Activated T-cell treated with anti-CD3 and anti-CD28 coated beads, Interleukin-2, amount 50 U/mL, for 72 hours (primary cell): ENCODE measurements at regions not wholly inside any gene's neighbourhood (a gene's known extent, or its start where the extent isn't known, plus 50 kb on each side); places are given as distances from the start of the nearest gene placed in this dataset.
"Not testable (repeated sequence)": the region's sequence is repeated elsewhere in the genome, so short reads cannot be mapped to it uniquely, and the experiment has no call there.

Experiments used
- ATAC-seq, 2 donors: fragments of 150-1000 bp; cut with Tn5 transposase; replicated peaks in 1 of 2; 2 replicates each; pipeline ENCODE4 v1.10.0; 2021; ENCODE audit warnings: moderate library complexity in 2 of 2, mild to moderate bottlenecking in 1 of 2
- DNase-seq, 2 donors: peaks; one replicate each; pipeline ENCODE4 v3.0.0; 2021 to 2022; ENCODE audit warnings: mixed read lengths in 1 of 2
- H3K27ac Mint-ChIP-seq: one replicate; pipeline ENCODE4 v1.8.0; 2022; ENCODE audit warnings: mild to moderate bottlenecking, moderate library complexity, mixed read lengths
- H3K27me3 Mint-ChIP-seq: one replicate; pipeline ENCODE4 v1.8.0; 2022; ENCODE audit warnings: low read depth, mixed read lengths
- H3K36me3 Mint-ChIP-seq, 2 donors: one replicate each; pipeline ENCODE4 v1.8.0; 2022; ENCODE audit warnings: mixed read lengths in 2 of 2, mild to moderate bottlenecking in 1 of 2; ENCODE audit not compliant: insufficient read depth in 2 of 2
- H3K4me1 Mint-ChIP-seq: one replicate; pipeline ENCODE4 v1.8.0; 2022; ENCODE audit warnings: low read depth, mixed read lengths
- H3K4me3 Mint-ChIP-seq, 2 donors: one replicate each; pipeline ENCODE4 v1.8.0; 2022; ENCODE audit warnings: mild to moderate bottlenecking in 2 of 2, mixed read lengths in 2 of 2, moderate library complexity in 2 of 2
- H3K9me3 Mint-ChIP-seq, 2 donors: one replicate each; pipeline ENCODE4 v1.8.0; 2022; ENCODE audit warnings: mixed read lengths in 2 of 2

- no peaks in the 10 kb centered on the region for H3K4me1 Mint-ChIP-seq
- H3K9me3 Mint-ChIP-seq: peaks cover 0 to 3% of the 10 kb centered on the region in 2 donors
- ATAC-seq (no peak), DNase-seq (no peak)
- H3K27ac Mint-ChIP-seq: no peak overlapping the region
- no peak overlapping the region for H3K4me3 Mint-ChIP-seq
- H3K27me3 Mint-ChIP-seq: no peaks in the 10 kb centered on the region
- no peaks in the 10 kb centered on the region for H3K36me3 Mint-ChIP-seq
Measured at GRCh38 chr20:19114410-19114809, 98.0 kb upstream of the SLC24A3 start.

GRCh38 chr20:19115581-19115980 lies 96.9 kb upstream of the SLC24A3 start:
- Mint-ChIP-seq H3K9me3 (peaks cover 0 to 3% of the 10 kb centered on the region in 2 donors), H3K4me3 (no peak overlapping the region), H3K27me3 (no peaks in the 10 kb centered on the region), H3K4me1 (no peaks in the 10 kb centered on the region), H3K36me3 (no peaks in the 10 kb centered on the region), H3K27ac (no peak overlapping the region)
- no peak for ATAC-seq
- no peak for DNase-seq

GRCh38 chr20:19120011-19120410 lies 92.4 kb upstream of the SLC24A3 start:
- H3K4me3 Mint-ChIP-seq: no peak overlapping the region
- H3K9me3 Mint-ChIP-seq: peaks cover 0 to 3% of the 10 kb centered on the region in 2 donors
- no peak for ATAC-seq
- H3K27me3 Mint-ChIP-seq: no peaks in the 10 kb centered on the region
- H3K4me1 Mint-ChIP-seq: no peaks in the 10 kb centered on the region
- no peak for DNase-seq
- H3K36me3 Mint-ChIP-seq: no peaks in the 10 kb centered on the region
- no peak overlapping the region for H3K27ac Mint-ChIP-seq

- H3K9me3 Mint-ChIP-seq: peaks cover 0 to 3% of the 10 kb centered on the region in 2 donors
- ATAC-seq: no peak
- no peak for DNase-seq
- H3K4me3 Mint-ChIP-seq: no peak overlapping the region
- no peak overlapping the region for H3K27ac Mint-ChIP-seq
- H3K27me3 Mint-ChIP-seq: no peaks in the 10 kb centered on the region
- H3K36me3 Mint-ChIP-seq: no peaks in the 10 kb centered on the region
- no peaks in the 10 kb centered on the region for H3K4me1 Mint-ChIP-seq
Measured at GRCh38 chr20:19120569-19120968, 91.9 kb upstream of the SLC24A3 start.

GRCh38 chr20:19121463-19121862 lies 91.0 kb upstream of the SLC24A3 start:
- Mint-ChIP-seq H3K9me3 (peaks cover 0 to 3% of the 10 kb centered on the region in 2 donors), H3K27me3 (no peaks in the 10 kb centered on the region), H3K4me1 (no peaks in the 10 kb centered on the region), H3K36me3 (no peaks in the 10 kb centered on the region), H3K27ac (no peak overlapping the region), H3K4me3 (no peak overlapping the region)
- ATAC-seq: no peak
- no peak for DNase-seq

GRCh38 chr20:19121916-19122315 lies 90.5 kb upstream of the SLC24A3 start:
- Mint-ChIP-seq H3K27me3 (no peaks in the 10 kb centered on the region), H3K9me3 (peaks cover 0 to 3% of the 10 kb centered on the region in 2 donors), H3K4me3 (no peak overlapping the region), H3K36me3 (no peaks in the 10 kb centered on the region), H3K27ac (no peak overlapping the region), H3K4me1 (no peaks in the 10 kb centered on the region)
- no peak for ATAC-seq
- no peak for DNase-seq

- no peak overlapping the region for H3K27ac Mint-ChIP-seq
- no peaks in the 10 kb centered on the region for H3K4me1 Mint-ChIP-seq
- H3K9me3 Mint-ChIP-seq: peaks cover 0 to 3% of the 10 kb centered on the region in 2 donors
- H3K36me3 Mint-ChIP-seq: no peaks in the 10 kb centered on the region
- no peak overlapping the region for H3K4me3 Mint-ChIP-seq
- ATAC-seq: no peak
- no peaks in the 10 kb centered on the region for H3K27me3 Mint-ChIP-seq
- no peak for DNase-seq
Measured at GRCh38 chr20:19122395-19122794, 90.0 kb upstream of the SLC24A3 start.

GRCh38 chr20:19125508-19125907 lies 86.9 kb upstream of the SLC24A3 start:
- no peak for DNase-seq
- Mint-ChIP-seq H3K27ac (no peak overlapping the region), H3K4me1 (no peaks in the 10 kb centered on the region), H3K36me3 (no peaks in the 10 kb centered on the region), H3K4me3 (no peak overlapping the region), H3K9me3 (no peaks in the 10 kb centered on the region), H3K27me3 (no peaks in the 10 kb centered on the region)
- ATAC-seq: no peak

GRCh38 chr20:19129306-19129705 lies 83.1 kb upstream of the SLC24A3 start:
- H3K9me3 Mint-ChIP-seq: no peaks in the 10 kb centered on the region
- DNase-seq (no peak), ATAC-seq (no peak)
- H3K36me3 Mint-ChIP-seq: no peaks in the 10 kb centered on the region
- H3K27me3 Mint-ChIP-seq: no peaks in the 10 kb centered on the region
- no peaks in the 10 kb centered on the region for H3K4me1 Mint-ChIP-seq
- H3K27ac Mint-ChIP-seq: no peak overlapping the region
- no peak overlapping the region for H3K4me3 Mint-ChIP-seq

GRCh38 chr20:19129976-19130612 lies 82.3 kb upstream of the SLC24A3 start:
- Mint-ChIP-seq H3K4me3 (no peak overlapping the region), H3K27me3 (no peaks in the 10 kb centered on the region), H3K9me3 (peaks cover 0 to 2% of the 10 kb centered on the region in 2 donors), H3K4me1 (no peaks in the 10 kb centered on the region), H3K36me3 (no peaks in the 10 kb centered on the region), H3K27ac (no peak overlapping the region)
- ATAC-seq (no peak), DNase-seq (no peak)

- Mint-ChIP-seq H3K36me3 (no peaks in the 10 kb centered on the region), H3K4me1 (no peaks in the 10 kb centered on the region), H3K27me3 (no peaks in the 10 kb centered on the region), H3K9me3 (peaks cover 0 to 2% of the 10 kb centered on the region in 2 donors), H3K27ac (no peak overlapping the region), H3K4me3 (no peak overlapping the region)
- ATAC-seq: no peak
- DNase-seq: no peak
Measured at GRCh38 chr20:19130613-19130984, 81.8 kb upstream of the SLC24A3 start.

GRCh38 chr20:19137641-19138040 lies 74.8 kb upstream of the SLC24A3 start:
- DNase-seq (no peak), ATAC-seq (no peak)

GRCh38 chr20:19138758-19139157 lies 73.7 kb upstream of the SLC24A3 start:
- peaks cover 4 to 8% of the 10 kb centered on the region in 2 donors for H3K9me3 Mint-ChIP-seq
- no peak overlapping the region for H3K27ac Mint-ChIP-seq
- DNase-seq (no peak), ATAC-seq (no peak)
- no peak overlapping the region for H3K4me3 Mint-ChIP-seq
- no peaks in the 10 kb centered on the region for H3K4me1 Mint-ChIP-seq
- H3K27me3 Mint-ChIP-seq: no peaks in the 10 kb centered on the region
- H3K36me3 Mint-ChIP-seq: no peaks in the 10 kb centered on the region

More at GRCh38 chr20:19137641-19138040, 74.8 kb upstream of the SLC24A3 start:
- Mint-ChIP-seq H3K27ac (no peak overlapping the region), H3K4me3 (no peak overlapping the region), H3K27me3 (no peaks in the 10 kb centered on the region), H3K9me3 (peaks cover 4 to 8% of the 10 kb centered on the region in 2 donors), H3K4me1 (no peaks in the 10 kb centered on the region), H3K36me3 (no peaks in the 10 kb centered on the region)

GRCh38 chr20:19139584-19139983 lies 72.9 kb upstream of the SLC24A3 start:
- not testable (repeated sequence) for H3K27ac Mint-ChIP-seq, H3K4me3 Mint-ChIP-seq, H3K4me1 Mint-ChIP-seq, H3K9me3 Mint-ChIP-seq, H3K27me3 Mint-ChIP-seq, H3K36me3 Mint-ChIP-seq, ATAC-seq, DNase-seq
